ENCODE measurements at regions not wholly inside any gene's neighbourhood (a gene's known extent, or its start where the extent isn't known, plus 50 kb on each side); places are given as distances from the start of the nearest gene placed in this dataset.

- peak overlapping the region; percentile 7 for H2AFZ ChIP-seq (ENCODE audit: low read depth, low read length)
- TF ChIP-seq CTCF (IDR thresholded peaks at IDR 0.05; ENCODE audit: insufficient read depth, low read depth, low read length) (no peak), EZH2 (IDR thresholded peaks at IDR 0.05; ENCODE audit: insufficient read depth, low read length) (no peak)
- H3K79me2 ChIP-seq (ENCODE audit: insufficient read depth, low read length) = no peaks in the 10 kb centered on the region
- H3K36me3 Mint-ChIP-seq (ENCODE audit: low read depth, unreplicated experiment) = no peaks in the 10 kb centered on the region
- H3K27ac ChIP-seq (ENCODE audit: low read depth, low read length) = no peak overlapping the region
- FAIRE-seq = no peak
- H4K20me1 ChIP-seq (ENCODE audit: insufficient read depth, low read length) = no peaks in the 10 kb centered on the region
- DNase-seq (ENCODE audit: low read depth) = no peak
- no peak overlapping the region for H3K4me3 Mint-ChIP-seq (ENCODE audit: unreplicated experiment)
- no peak overlapping the region for H3K4me3 ChIP-seq (ENCODE audit: insufficient read depth, low read depth, low read length)
- H3K4me2 ChIP-seq (ENCODE audit: low read length) = no peak overlapping the region
- no peaks in the 10 kb centered on the region for H3K4me1 ChIP-seq (ENCODE audit: insufficient read depth, low read length)
- no peaks in the 10 kb centered on the region for H3K36me3 ChIP-seq (ENCODE audit: insufficient read depth, low read length)
- no peaks in the 10 kb centered on the region for H3K9me3 ChIP-seq (ENCODE audit: insufficient read depth, low read depth, low read length)
- H3K9me3 Mint-ChIP-seq (ENCODE audit: unreplicated experiment) = peaks cover under 1% of the 10 kb centered on the region
- no peak overlapping the region for H3K27ac Mint-ChIP-seq (ENCODE audit: unreplicated experiment)
- peaks cover 5% of the 10 kb centered on the region for H3K27me3 Mint-ChIP-seq (ENCODE audit: low read depth, unreplicated experiment)
- H3K27me3 ChIP-seq (ENCODE audit: insufficient read depth, low read length) = no peaks in the 10 kb centered on the region
- H3K9ac ChIP-seq (ENCODE audit: low read length) = no peak overlapping the region
- no peaks in the 10 kb centered on the region for H3K4me1 Mint-ChIP-seq (ENCODE audit: low read depth, unreplicated experiment)
Measured at GRCh38 chr18:44450226-44450625, 230.5 kb upstream of the SETBP1 start.

GRCh38 chr18:44452346-44452745 is 228.3 kb upstream of the SETBP1 start:
- Histone ChIP-seq H3K4me1 (ENCODE audit: insufficient read depth, low read length) (no peaks in the 10 kb centered on the region), H3K4me2 (ENCODE audit: low read length) (no peak overlapping the region), H3K79me2 (ENCODE audit: insufficient read depth, low read length) (no peaks in the 10 kb centered on the region), H3K27me3 (ENCODE audit: insufficient read depth, low read length) (no peaks in the 10 kb centered on the region), H3K4me3 (ENCODE audit: insufficient read depth, low read depth, low read length) (no peak overlapping the region), H3K9ac (ENCODE audit: low read length) (no peak overlapping the region), H3K36me3 (ENCODE audit: insufficient read depth, low read length) (no peaks in the 10 kb centered on the region), H2AFZ (ENCODE audit: low read depth, low read length) (no peak overlapping the region), H3K9me3 (ENCODE audit: insufficient read depth, low read depth, low read length) (no peaks in the 10 kb centered on the region), H4K20me1 (ENCODE audit: insufficient read depth, low read length) (no peaks in the 10 kb centered on the region), H3K27ac (ENCODE audit: low read depth, low read length) (no peak overlapping the region)
- no peak for FAIRE-seq
- Mint-ChIP-seq H3K27ac (ENCODE audit: unreplicated experiment) (no peak overlapping the region), H3K4me1 (ENCODE audit: low read depth, unreplicated experiment) (no peaks in the 10 kb centered on the region), H3K4me3 (ENCODE audit: unreplicated experiment) (no peak overlapping the region), H3K36me3 (ENCODE audit: low read depth, unreplicated experiment) (no peaks in the 10 kb centered on the region), H3K27me3 (ENCODE audit: low read depth, unreplicated experiment) (peaks cover 5% of the 10 kb centered on the region), H3K9me3 (ENCODE audit: unreplicated experiment) (no peaks in the 10 kb centered on the region)
- TF ChIP-seq CTCF (IDR thresholded peaks at IDR 0.05; ENCODE audit: insufficient read depth, low read depth, low read length) (no peak), EZH2 (IDR thresholded peaks at IDR 0.05; ENCODE audit: insufficient read depth, low read length) (no peak)
- DNase-seq (ENCODE audit: low read depth) = peak; percentile 47

- peaks cover 2% of the 10 kb centered on the region for H3K4me1 Mint-ChIP-seq (ENCODE audit: low read depth, unreplicated experiment)
- H3K4me1 ChIP-seq (ENCODE audit: insufficient read depth, low read length) = no peaks in the 10 kb centered on the region
- H4K20me1 ChIP-seq (ENCODE audit: insufficient read depth, low read length) = no peaks in the 10 kb centered on the region
- no peaks in the 10 kb centered on the region for H3K27me3 ChIP-seq (ENCODE audit: insufficient read depth, low read length)
- H3K27ac Mint-ChIP-seq (ENCODE audit: unreplicated experiment) = no peak overlapping the region
- no peak overlapping the region for H3K27ac ChIP-seq (ENCODE audit: low read depth, low read length)
- H3K79me2 ChIP-seq (ENCODE audit: insufficient read depth, low read length) = no peaks in the 10 kb centered on the region
- no peaks in the 10 kb centered on the region for H3K36me3 ChIP-seq (ENCODE audit: insufficient read depth, low read length)
- no peak overlapping the region for H2AFZ ChIP-seq (ENCODE audit: low read depth, low read length)
- no peak overlapping the region for H3K4me3 ChIP-seq (ENCODE audit: insufficient read depth, low read depth, low read length)
- H3K9me3 Mint-ChIP-seq (ENCODE audit: unreplicated experiment) = no peaks in the 10 kb centered on the region
- FAIRE-seq (no peak), DNase-seq (ENCODE audit: low read depth) (peak; percentile 6)
- H3K9me3 ChIP-seq (ENCODE audit: insufficient read depth, low read depth, low read length) = no peaks in the 10 kb centered on the region
- no peak overlapping the region for H3K4me3 Mint-ChIP-seq (ENCODE audit: unreplicated experiment)
- no peak for TF ChIP-seq EZH2 (IDR thresholded peaks at IDR 0.05; ENCODE audit: insufficient read depth, low read length)
- no peak for TF ChIP-seq CTCF (IDR thresholded peaks at IDR 0.05; ENCODE audit: insufficient read depth, low read depth, low read length)
- no peak overlapping the region for H3K4me2 ChIP-seq (ENCODE audit: low read length)
- peaks cover 5% of the 10 kb centered on the region for H3K27me3 Mint-ChIP-seq (ENCODE audit: low read depth, unreplicated experiment)
- no peaks in the 10 kb centered on the region for H3K36me3 Mint-ChIP-seq (ENCODE audit: low read depth, unreplicated experiment)
- H3K9ac ChIP-seq (ENCODE audit: low read length) = no peak overlapping the region
Measured at GRCh38 chr18:44453505-44453904, 227.2 kb upstream of the SETBP1 start.
